HAP-1 (cell line): ENCODE measurements at regions not wholly inside any gene's neighbourhood (a gene's known extent, or its start where the extent isn't known, plus 50 kb on each side); places are given as distances from the start of the nearest gene placed in this dataset.
"Not testable (repeated sequence)": the region's sequence is repeated elsewhere in the genome, so short reads cannot be mapped to it uniquely, and the experiment has no call there.

ENCODE experiments used
- DNase-seq, 2 experiments: peaks; one replicate each; pipeline ENCODE4 v3.0.0-alpha.2; 2016 to 2020; ENCODE audit warnings: low spot score in 2 of 2
- H3K27me3 ChIP-seq: fragments of 250-450 bp; sonication (Bioruptor Pico); 2 replicates; pipeline ENCODE4 v1.5.1; 2020; ENCODE audit warnings: low read depth, mild to moderate bottlenecking, moderate library complexity
- H3K36me3 ChIP-seq: fragments of 250-450 bp; sonication (Bioruptor Pico); replicated peaks from 2 replicates; pipeline ENCODE4 v1.5.1; 2020; ENCODE audit warnings: mild to moderate bottlenecking
- H3K4me1 ChIP-seq: fragments of 250-450 bp; sonication (Bioruptor Pico); 2 replicates; pipeline ENCODE4 v1.5.1; 2020; ENCODE audit warnings: mild to moderate bottlenecking
- H3K4me3 ChIP-seq: fragments of 250-450 bp; sonication (Bioruptor Pico); 2 replicates; pipeline ENCODE4 v1.5.1; 2020; ENCODE audit warnings: mild to moderate bottlenecking, moderate library complexity
- H3K9me3 ChIP-seq: fragments of 250-450 bp; sonication (Bioruptor Pico); 2 replicates; pipeline ENCODE4 v1.5.1; 2020; ENCODE audit warnings: mild to moderate bottlenecking, moderate library complexity
- in situ Hi-C: fragments of 300-500 bp; cut with MboI; formaldehyde crosslinking; loops from 3 replicates; pipeline ENCODE4 v1.14.3; 2020; ENCODE audit warnings: low sequenced_read_pairs, inconsistent platforms, mixed read lengths

- in situ Hi-C loops = no loop called here
- Histone ChIP-seq H3K36me3 (no peaks in the 10 kb centered on the region), H3K4me1 (no peaks in the 10 kb centered on the region), H3K27me3 (no peaks in the 10 kb centered on the region), H3K9me3 (no peaks in the 10 kb centered on the region), H3K4me3 (no peak overlapping the region)
- no peak for DNase-seq
Measured at GRCh38 chr3:95539950-95540483, 1274.4 kb upstream of the EPHA6 start.

- Histone ChIP-seq H3K27me3 (no peaks in the 10 kb centered on the region; the same call in 1 of the 2 replicates), H3K4me3 (no peak overlapping the region), H3K9me3 (no peaks in the 10 kb centered on the region), H3K4me1 (no peaks in the 10 kb centered on the region), H3K36me3 (no peaks in the 10 kb centered on the region)
- in situ Hi-C loops = no loop called here
- DNase-seq = no peak
Measured at GRCh38 chr3:95565502-95565901, 1248.9 kb upstream of the EPHA6 start.

DNA sequence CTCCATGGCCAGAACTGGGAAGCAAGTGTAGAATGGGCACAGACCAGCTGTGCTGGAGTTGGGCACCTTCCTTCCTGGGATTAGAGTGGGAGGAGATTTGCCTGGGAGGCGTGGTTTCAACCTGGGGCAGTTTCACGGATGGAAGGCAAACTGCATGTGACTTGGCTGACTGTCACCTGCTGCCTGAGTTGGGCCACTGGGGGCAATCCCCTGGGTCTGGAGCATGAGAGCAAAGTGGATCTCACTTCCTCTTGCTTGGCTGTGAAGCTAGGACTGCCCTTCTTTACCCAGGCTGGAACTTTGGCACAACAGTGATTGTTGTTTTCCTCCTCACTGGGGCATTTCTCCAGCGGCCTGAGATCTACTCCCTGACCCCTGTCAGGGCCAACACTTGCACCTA, 1247.0 kb upstream of the EPHA6 start:
- Histone ChIP-seq H3K36me3 (no peaks in the 10 kb centered on the region), H3K27me3 (no peaks in the 10 kb centered on the region), H3K9me3 (no peaks in the 10 kb centered on the region), H3K4me1 (no peaks in the 10 kb centered on the region), H3K4me3 (no peak overlapping the region)
- in situ Hi-C loops = no loop called here
- no peak for DNase-seq

DNA sequence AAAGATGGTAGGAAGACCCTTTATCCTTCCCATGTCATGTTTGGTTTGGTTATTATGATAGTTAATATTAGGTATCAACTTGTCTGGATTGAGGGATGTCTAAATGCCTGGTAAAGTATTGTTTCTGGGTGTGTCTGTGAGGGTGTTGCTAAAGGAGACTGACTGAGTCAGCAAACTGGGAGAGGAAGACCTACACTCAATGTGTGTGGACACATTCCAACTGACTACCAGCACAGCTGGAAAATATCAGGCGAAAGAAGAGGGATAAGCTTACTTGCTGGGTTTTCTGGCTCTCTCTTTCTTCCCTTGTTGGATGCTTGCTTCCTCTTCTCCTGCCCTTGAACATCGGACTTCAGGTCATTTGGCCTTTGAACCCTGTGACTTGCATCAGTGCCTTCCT, 1227.6 kb upstream of the EPHA6 start:
- H3K27me3 ChIP-seq = no peaks in the 10 kb centered on the region
- DNase-seq = no peak
- no peaks in the 10 kb centered on the region for H3K36me3 ChIP-seq
- H3K9me3 ChIP-seq = no peaks in the 10 kb centered on the region
- H3K4me1 ChIP-seq = no peaks in the 10 kb centered on the region
- H3K4me3 ChIP-seq = no peak overlapping the region
- in situ Hi-C loops = no loop called here

DNA sequence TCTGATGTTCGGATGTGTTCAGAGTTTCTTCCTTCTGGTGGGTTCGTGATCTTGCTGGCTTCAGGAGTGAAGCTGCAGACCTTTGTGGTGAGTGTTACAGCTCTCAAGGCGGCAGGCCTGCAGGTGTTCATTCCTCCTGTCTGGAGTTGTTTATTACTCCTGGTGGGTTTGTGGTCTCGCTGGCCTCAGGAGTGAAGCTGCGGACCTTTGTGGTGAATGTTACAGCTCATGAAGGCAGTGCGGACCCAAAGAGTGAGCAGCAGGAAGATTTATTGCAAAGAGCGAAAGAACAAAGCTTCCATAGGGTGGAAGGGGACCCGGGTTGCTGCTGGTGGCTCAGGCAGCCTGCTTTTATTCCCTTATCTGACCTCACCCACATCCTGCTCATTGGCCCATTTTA, 1226.8 kb upstream of the EPHA6 start:
- H3K27me3 ChIP-seq, H3K4me1 ChIP-seq, H3K36me3 ChIP-seq, in situ Hi-C loops, DNase-seq, H3K9me3 ChIP-seq, H3K4me3 ChIP-seq: not testable (repeated sequence)

DNA sequence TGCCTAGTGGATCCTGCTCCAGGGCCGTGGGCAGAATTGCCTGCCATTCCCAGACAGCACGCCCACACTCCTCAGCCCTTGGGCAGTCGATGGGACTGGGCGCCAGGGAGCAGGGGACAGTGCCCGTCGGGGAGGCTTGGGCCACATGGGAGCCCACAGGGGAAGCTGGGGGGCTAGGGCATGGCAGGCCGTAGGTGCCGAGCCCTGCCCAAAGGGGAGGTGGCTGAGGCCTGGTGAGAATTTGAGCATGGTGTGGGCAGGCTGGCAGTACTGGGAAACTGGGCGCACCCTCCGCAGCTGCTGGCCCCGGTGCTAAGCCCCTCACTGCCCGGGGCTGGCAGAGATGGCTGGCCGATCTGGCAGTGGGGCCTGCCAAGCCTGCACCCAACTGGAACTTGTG, 1225.9 kb upstream of the EPHA6 start:
- Histone ChIP-seq H3K4me3 (no peak overlapping the region), H3K27me3 (no peaks in the 10 kb centered on the region), H3K36me3 (no peaks in the 10 kb centered on the region), H3K4me1 (no peaks in the 10 kb centered on the region), H3K9me3 (no peaks in the 10 kb centered on the region)
- in situ Hi-C loops = no loop called here
- no peak for DNase-seq

GRCh38 chr3:95595416-95596075, 1218.8 kb upstream of the EPHA6 start:
- H3K4me3 ChIP-seq = no peak overlapping the region
- no peaks in the 10 kb centered on the region for H3K36me3 ChIP-seq
- no peak for DNase-seq
- no peaks in the 10 kb centered on the region for H3K27me3 ChIP-seq
- no peaks in the 10 kb centered on the region for H3K4me1 ChIP-seq
- H3K9me3 ChIP-seq = no peaks in the 10 kb centered on the region
- in situ Hi-C loops = no loop called here

DNA sequence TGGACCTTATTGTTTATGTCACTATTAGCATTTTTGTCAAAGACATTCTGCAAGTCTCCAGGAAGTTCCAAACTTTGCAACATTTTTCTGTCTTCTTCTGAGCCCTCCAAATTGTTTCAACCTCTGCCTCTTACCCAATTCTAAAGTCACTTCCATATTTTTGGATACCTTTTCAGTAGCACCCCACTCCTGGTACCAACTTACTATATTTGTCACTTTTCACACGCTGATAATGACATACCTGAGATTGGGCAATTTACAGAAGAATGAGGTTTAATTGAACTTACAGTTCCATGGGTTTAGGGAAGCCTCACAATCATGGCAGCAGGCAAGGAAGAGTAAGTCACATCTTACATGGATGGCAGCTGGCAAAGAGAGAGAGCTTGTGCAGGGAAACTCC, 1206.5 kb upstream of the EPHA6 start:
- DNase-seq = no peak
- no peaks in the 10 kb centered on the region for H3K36me3 ChIP-seq
- H3K4me3 ChIP-seq = no peak overlapping the region
- no peaks in the 10 kb centered on the region for H3K9me3 ChIP-seq
- no peaks in the 10 kb centered on the region for H3K4me1 ChIP-seq
- in situ Hi-C loops = no loop called here
- H3K27me3 ChIP-seq = no peaks in the 10 kb centered on the region

DNA sequence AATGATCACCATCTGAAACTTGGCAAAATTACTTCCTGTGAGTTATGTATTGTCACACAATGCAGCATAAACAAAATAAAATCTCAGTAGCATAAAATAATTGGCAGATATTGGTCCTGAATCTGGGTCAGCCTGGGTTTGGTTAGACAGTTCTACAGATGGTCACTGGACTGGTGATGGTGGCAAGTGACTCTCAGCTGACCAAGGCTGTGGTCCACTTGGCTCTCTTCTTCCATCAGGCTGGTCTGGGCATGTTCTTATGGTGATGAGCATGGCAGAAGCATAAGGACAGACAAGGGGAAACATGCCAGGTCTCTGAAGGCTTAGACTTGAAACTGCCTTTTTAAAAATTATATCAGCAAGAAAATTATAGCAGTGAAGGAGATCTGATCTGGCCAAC, 1205.0 kb upstream of the EPHA6 start:
- no peak for DNase-seq
- Histone ChIP-seq H3K4me1 (no peaks in the 10 kb centered on the region), H3K9me3 (no peaks in the 10 kb centered on the region), H3K36me3 (no peaks in the 10 kb centered on the region), H3K4me3 (no peak overlapping the region), H3K27me3 (no peaks in the 10 kb centered on the region)
- in situ Hi-C loops = no loop called here

- Histone ChIP-seq H3K27me3 (no peaks in the 10 kb centered on the region), H3K36me3 (no peaks in the 10 kb centered on the region), H3K9me3 (no peaks in the 10 kb centered on the region), H3K4me3 (no peak overlapping the region), H3K4me1 (no peaks in the 10 kb centered on the region)
- no peak for DNase-seq
- in situ Hi-C loops = no loop called here
Measured at GRCh38 chr3:95612611-95613010, 1201.8 kb upstream of the EPHA6 start.

GRCh38 chr3:95613993-95614392, 1200.4 kb upstream of the EPHA6 start:
- Histone ChIP-seq H3K27me3 (no peaks in the 10 kb centered on the region), H3K36me3 (no peaks in the 10 kb centered on the region), H3K4me3 (no peak overlapping the region), H3K4me1 (no peaks in the 10 kb centered on the region), H3K9me3 (no peaks in the 10 kb centered on the region)
- in situ Hi-C loops = no loop called here
- no peak for DNase-seq

GRCh38 chr3:95615592-95616310, 1198.6 kb upstream of the EPHA6 start:
- in situ Hi-C loops = no loop called here
- H3K27me3 ChIP-seq = no peaks in the 10 kb centered on the region
- H3K4me1 ChIP-seq = no peaks in the 10 kb centered on the region
- no peak overlapping the region for H3K4me3 ChIP-seq
- no peaks in the 10 kb centered on the region for H3K9me3 ChIP-seq
- no peaks in the 10 kb centered on the region for H3K36me3 ChIP-seq
- DNase-seq = no peak

- in situ Hi-C loops = no loop called here
- no peak for DNase-seq
- H3K4me1 ChIP-seq = no peaks in the 10 kb centered on the region
- H3K9me3 ChIP-seq = no peaks in the 10 kb centered on the region
- no peaks in the 10 kb centered on the region for H3K36me3 ChIP-seq
- H3K4me3 ChIP-seq = no peak overlapping the region
- no peaks in the 10 kb centered on the region for H3K27me3 ChIP-seq
Measured at GRCh38 chr3:95626107-95626506, 1188.3 kb upstream of the EPHA6 start.

DNA sequence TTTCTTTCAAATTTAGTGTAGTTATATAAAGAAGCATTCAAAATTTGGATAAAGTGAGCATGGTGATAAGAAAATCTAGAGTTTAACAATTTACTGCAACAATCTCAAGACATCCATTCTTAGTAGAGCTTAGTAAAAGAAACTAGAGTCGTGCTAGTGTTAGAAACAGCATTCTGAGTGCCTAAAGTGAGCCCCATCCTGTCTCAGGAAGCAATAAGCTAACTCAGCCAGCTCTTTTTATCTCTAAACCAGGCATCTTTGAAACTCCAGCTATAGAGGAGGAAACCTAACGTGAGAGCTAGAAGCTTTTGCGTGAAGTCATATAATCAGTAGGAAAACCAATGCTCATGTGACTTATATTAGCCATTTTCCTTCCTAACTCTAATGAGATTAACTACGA, 1187.1 kb upstream of the EPHA6 start:
- Histone ChIP-seq H3K27me3 (no peaks in the 10 kb centered on the region), H3K4me1 (no peaks in the 10 kb centered on the region), H3K9me3 (no peaks in the 10 kb centered on the region), H3K36me3 (no peaks in the 10 kb centered on the region), H3K4me3 (no peak overlapping the region)
- in situ Hi-C loops = no loop called here
- DNase-seq = no peak
